Mucosa of descending colon (tissue), 3 donors: ENCODE measurements at regions not wholly inside any gene's neighbourhood (a gene's known extent, or its start where the extent isn't known, plus 50 kb on each side); places are given as distances from the start of the nearest gene placed in this dataset.

Experiments used
- ATAC-seq: fragments of 200-7000 bp; cut with Tn5 transposase; one replicate; pipeline ENCODE4 v1.9.1; 2020; ENCODE audit warnings: mild to moderate bottlenecking, moderate library complexity
- DNase-seq, 3 donors: peaks; one replicate each; pipeline ENCODE4 v3.0.0-alpha.2; 2020
- H3K36me3 ChIP-seq: fragments of 200-600 bp; one replicate; pipeline ENCODE4 v1.8.0; 2021; ENCODE audit warnings: low read depth, mild to moderate bottlenecking
- H3K4me1 ChIP-seq: fragments of 200-600 bp; one replicate; pipeline ENCODE4 v1.8.0; 2021; ENCODE audit warnings: low read depth, mild to moderate bottlenecking
- H3K4me3 ChIP-seq: fragments of 200-600 bp; one replicate; pipeline ENCODE4 v1.8.0; 2021; ENCODE audit warnings: mild to moderate bottlenecking
- H3K9me3 ChIP-seq: fragments of 200-600 bp; one replicate; pipeline ENCODE4 v1.8.0; 2021; ENCODE audit warnings: mild to moderate bottlenecking
- CTCF ChIP-seq: fragments of 200-600 bp; IDR thresholded peaks from one replicate; pipeline ENCODE4 v1.8.0; 2022; ENCODE audit warnings: antibody characterized with exemption, mild to moderate bottlenecking
- intact Hi-C, 2 donors: fragments of 100-400 bp; cut with DNase I in 1 of 2; cut with micrococcal nuclease in 1 of 2; formaldehyde crosslinking; loops; one replicate each; pipeline versions ENCODE4 v1.11.0 to v1.11.1; 2022; cut with DNase I, micrococcal nuclease
- donor health status: DM: no; HTN: no; CAD: no; lungs with moderate emphysema.
- donor health status: DM: no; HTN: no; CAD: no.
- donor health status: DM: no; HTN: yes; CAD: no.

- DNase-seq (no peak), ATAC-seq (no peak)
- intact Hi-C loops = no loop called here
- H3K36me3 ChIP-seq = no peaks in the 10 kb centered on the region
- no peaks in the 10 kb centered on the region for H3K4me1 ChIP-seq
- no peaks in the 10 kb centered on the region for H3K9me3 ChIP-seq
- no peak for TF ChIP-seq CTCF
- H3K4me3 ChIP-seq = no peak overlapping the region
These were observed 122.9 kb upstream of the NAV2 start for GRCh38 chr11:19589567-19590260.

- Histone ChIP-seq H3K36me3 (no peaks in the 10 kb centered on the region), H3K9me3 (no peaks in the 10 kb centered on the region), H3K4me1 (no peaks in the 10 kb centered on the region), H3K4me3 (no peak overlapping the region)
- intact Hi-C loops = no loop called here
- DNase-seq (no peak), ATAC-seq (no peak)
- no peak for TF ChIP-seq CTCF
These were observed 124.7 kb upstream of the NAV2 start for GRCh38 chr11:19587979-19588378.

GRCh38 chr11:19580646-19581045, 132.0 kb upstream of the NAV2 start:
- H3K36me3 ChIP-seq = no peaks in the 10 kb centered on the region
- no peak for DNase-seq
- no peaks in the 10 kb centered on the region for H3K9me3 ChIP-seq
- TF ChIP-seq CTCF = no peak
- H3K4me3 ChIP-seq = no peak overlapping the region
- no peak for ATAC-seq
- intact Hi-C loops = no loop called here
- H3K4me1 ChIP-seq = no peaks in the 10 kb centered on the region

GRCh38 chr11:19579957-19580356, 132.7 kb upstream of the NAV2 start:
- no peaks in the 10 kb centered on the region for H3K36me3 ChIP-seq
- intact Hi-C loops = no loop called here
- no peaks in the 10 kb centered on the region for H3K4me1 ChIP-seq
- H3K9me3 ChIP-seq = no peaks in the 10 kb centered on the region
- no peak overlapping the region for H3K4me3 ChIP-seq
- no peak for TF ChIP-seq CTCF
- DNase-seq (no peak), ATAC-seq (no peak)

- no peak for DNase-seq
- intact Hi-C loops = no loop called here
These were observed 133.8 kb upstream of the NAV2 start for GRCh38 chr11:19578871-19579270.

More at GRCh38 chr11:19578871-19579270, 133.8 kb upstream of the NAV2 start:
- H3K36me3 ChIP-seq = no peaks in the 10 kb centered on the region
- no peak overlapping the region for H3K4me3 ChIP-seq
- ATAC-seq = no peak
- no peaks in the 10 kb centered on the region for H3K4me1 ChIP-seq
- no peak for TF ChIP-seq CTCF
- no peaks in the 10 kb centered on the region for H3K9me3 ChIP-seq
